ENCODE measurements at regions not wholly inside any gene's neighbourhood (a gene's known extent, or its start where the extent isn't known, plus 50 kb on each side); places are given as distances from the start of the nearest gene placed in this dataset.

DNA sequence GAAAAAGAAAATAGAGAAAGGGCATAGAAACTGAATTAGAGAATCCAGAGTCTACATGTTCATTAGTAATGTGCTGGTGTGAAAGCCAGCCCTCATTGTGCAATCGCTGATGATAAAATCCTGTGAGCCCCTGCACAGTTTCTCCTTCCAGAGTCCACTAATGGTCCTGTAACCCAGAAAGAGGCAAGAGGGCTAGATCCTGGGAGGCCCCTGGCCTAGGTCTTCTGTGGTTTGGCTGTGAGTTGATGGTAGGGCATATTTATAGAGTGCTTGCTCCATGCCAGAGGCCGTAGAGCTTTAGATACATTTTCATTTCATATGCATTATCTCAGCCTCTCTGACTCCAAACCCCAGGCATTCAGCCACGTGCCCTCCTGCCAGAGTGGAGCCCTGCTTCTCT is 94.9 kb upstream of the MTHFD1L start:
- Histone ChIP-seq H3K27ac (no peak overlapping the region), H3K4me1 (ENCODE audit: low read depth, poor library complexity, severe bottlenecking) (no peaks in the 10 kb centered on the region), H3K27me3 (ENCODE audit: insufficient read depth, low read depth) (no peaks in the 10 kb centered on the region), H3K79me2 (ENCODE audit: insufficient read depth, low read depth) (no peaks in the 10 kb centered on the region), H3K9ac (no peak overlapping the region), H4K20me1 (ENCODE audit: insufficient read depth) (no peaks in the 10 kb centered on the region), H2AFZ (ENCODE audit: low read depth) (no peak overlapping the region), H3K4me3 (IDR thresholded peaks at IDR 0.05; ENCODE audit: insufficient read depth, low read depth, low read length) (no peak overlapping the region), H3K36me3 (ENCODE audit: insufficient read depth) (no peaks in the 10 kb centered on the region), H3K4me2 (no peak overlapping the region)
- TF ChIP-seq, protein P1, sequence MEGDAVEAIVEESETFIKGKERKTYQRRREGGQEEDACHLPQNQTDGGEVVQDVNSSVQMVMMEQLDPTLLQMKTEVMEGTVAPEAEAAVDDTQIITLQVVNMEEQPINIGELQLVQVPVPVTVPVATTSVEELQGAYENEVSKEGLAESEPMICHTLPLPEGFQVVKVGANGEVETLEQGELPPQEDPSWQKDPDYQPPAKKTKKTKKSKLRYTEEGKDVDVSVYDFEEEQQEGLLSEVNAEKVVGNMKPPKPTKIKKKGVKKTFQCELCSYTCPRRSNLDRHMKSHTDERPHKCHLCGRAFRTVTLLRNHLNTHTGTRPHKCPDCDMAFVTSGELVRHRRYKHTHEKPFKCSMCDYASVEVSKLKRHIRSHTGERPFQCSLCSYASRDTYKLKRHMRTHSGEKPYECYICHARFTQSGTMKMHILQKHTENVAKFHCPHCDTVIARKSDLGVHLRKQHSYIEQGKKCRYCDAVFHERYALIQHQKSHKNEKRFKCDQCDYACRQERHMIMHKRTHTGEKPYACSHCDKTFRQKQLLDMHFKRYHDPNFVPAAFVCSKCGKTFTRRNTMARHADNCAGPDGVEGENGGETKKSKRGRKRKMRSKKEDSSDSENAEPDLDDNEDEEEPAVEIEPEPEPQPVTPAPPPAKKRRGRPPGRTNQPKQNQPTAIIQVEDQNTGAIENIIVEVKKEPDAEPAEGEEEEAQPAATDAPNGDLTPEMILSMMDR (conservative IDR thresholded peaks at IDR 0.05; ENCODE audit: low read depth, low read length) = no peak

DNA sequence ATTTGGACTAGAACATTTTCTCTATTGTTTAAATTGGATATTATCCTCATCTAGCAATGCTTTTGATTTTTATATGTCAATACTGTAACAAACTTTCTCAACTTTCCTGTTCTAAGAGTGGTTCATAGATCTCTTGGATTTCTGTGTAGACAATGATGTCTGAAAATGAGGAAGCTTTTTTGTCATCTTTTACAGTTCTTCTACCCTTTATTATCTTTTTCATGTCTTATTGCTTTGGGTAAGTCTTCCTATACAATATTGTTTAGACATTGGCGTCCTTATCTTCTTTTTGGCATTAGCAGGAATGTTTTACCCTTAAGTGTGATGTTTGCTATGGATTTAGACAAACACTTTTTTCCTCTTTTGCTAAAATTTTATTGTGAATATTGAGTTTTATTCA is 91.5 kb upstream of the MTHFD1L start:
- H3K27me3 ChIP-seq (ENCODE audit: insufficient read depth, low read depth) = no peaks in the 10 kb centered on the region

DNA sequence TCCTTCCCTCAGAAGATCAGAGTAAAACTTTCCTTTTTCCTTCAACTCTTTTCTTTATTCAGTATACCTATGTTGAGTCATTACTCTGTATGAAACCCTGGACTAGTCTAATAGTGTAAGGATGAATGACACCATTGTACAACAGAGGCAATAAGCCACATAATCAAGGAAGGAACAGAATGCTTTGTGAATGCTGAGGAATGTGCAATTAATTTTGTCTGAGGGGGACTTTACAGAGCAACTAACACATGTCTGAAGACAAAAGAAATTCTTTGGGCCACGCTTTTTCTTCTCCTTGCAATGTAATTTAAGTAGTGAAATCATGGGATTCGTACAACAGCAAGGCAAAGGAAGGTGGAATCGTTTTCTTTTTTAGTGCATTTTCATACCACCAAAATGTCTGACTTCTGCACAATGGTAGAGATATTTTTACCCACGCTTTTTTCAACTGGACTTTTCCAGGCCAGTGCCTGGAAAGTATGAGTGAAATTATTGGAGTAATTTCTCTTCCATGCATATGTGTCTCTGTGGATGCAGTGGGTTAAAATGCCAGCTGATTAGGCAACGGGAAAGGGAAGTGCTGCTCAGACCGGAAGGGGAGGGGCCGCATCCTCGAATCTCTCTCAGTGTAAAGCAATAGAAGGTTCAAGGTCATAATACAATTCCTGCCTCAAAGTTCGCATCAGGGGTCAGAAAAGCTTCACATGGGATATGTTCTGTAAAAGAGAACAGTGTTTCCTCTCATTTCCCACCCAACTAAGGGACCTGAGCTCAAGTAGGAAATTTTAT is 89.9 kb upstream of the MTHFD1L start:
- Histone ChIP-seq H2AFZ (ENCODE audit: low read depth) (no peak overlapping the region), H3K79me2 (ENCODE audit: insufficient read depth, low read depth) (no peaks in the 10 kb centered on the region), H3K27me3 (ENCODE audit: insufficient read depth, low read depth) (no peaks in the 10 kb centered on the region), H3K27ac (no peak overlapping the region), H3K4me2 (no peak overlapping the region), H3K36me3 (ENCODE audit: insufficient read depth) (no peaks in the 10 kb centered on the region), H3K9ac (no peak overlapping the region), H3K4me1 (ENCODE audit: low read depth, poor library complexity, severe bottlenecking) (no peaks in the 10 kb centered on the region), H3K4me3 (IDR thresholded peaks at IDR 0.05; ENCODE audit: insufficient read depth, low read depth, low read length) (no peak overlapping the region), H4K20me1 (ENCODE audit: insufficient read depth) (no peaks in the 10 kb centered on the region)
- TF ChIP-seq, protein P1 (conservative IDR thresholded peaks at IDR 0.05; ENCODE audit: low read depth, low read length) = no peak

More for the DNA sequence above, 91.5 kb upstream of the MTHFD1L start:
- H3K4me1 ChIP-seq (ENCODE audit: low read depth, poor library complexity, severe bottlenecking) = no peaks in the 10 kb centered on the region
- no peak overlapping the region for H3K9ac ChIP-seq
- TF ChIP-seq, protein P1 (conservative IDR thresholded peaks at IDR 0.05; ENCODE audit: low read depth, low read length) = no peak
- no peaks in the 10 kb centered on the region for H3K79me2 ChIP-seq (ENCODE audit: insufficient read depth, low read depth)
- H3K36me3 ChIP-seq (ENCODE audit: insufficient read depth) = no peaks in the 10 kb centered on the region
- no peak overlapping the region for H2AFZ ChIP-seq (ENCODE audit: low read depth)
- no peaks in the 10 kb centered on the region for H4K20me1 ChIP-seq (ENCODE audit: insufficient read depth)
- no peak overlapping the region for H3K4me2 ChIP-seq
- no peak overlapping the region for H3K27ac ChIP-seq
- H3K4me3 ChIP-seq (IDR thresholded peaks at IDR 0.05; ENCODE audit: insufficient read depth, low read depth, low read length) = no peak overlapping the region

DNA sequence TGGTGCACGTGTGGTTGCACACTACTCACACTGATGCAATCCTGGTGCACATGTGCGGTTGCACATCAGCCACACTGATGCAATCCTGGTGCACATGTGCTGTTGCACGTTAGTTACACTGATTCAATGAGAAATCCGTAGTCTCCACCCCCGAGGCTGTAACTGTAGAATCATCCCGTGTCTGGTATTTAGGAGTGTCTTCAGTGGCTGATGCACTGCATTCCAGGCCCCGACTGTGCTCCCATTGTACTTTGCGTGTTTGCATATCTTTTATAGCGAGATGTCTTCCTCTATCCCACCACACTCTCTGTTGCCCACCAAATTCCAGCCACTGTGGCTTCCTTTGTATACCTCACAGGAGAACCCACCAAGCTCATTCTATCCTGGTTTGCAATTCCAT is 87.8 kb upstream of the MTHFD1L start:
- no peaks in the 10 kb centered on the region for H3K4me1 ChIP-seq (ENCODE audit: low read depth, poor library complexity, severe bottlenecking)
- H3K27ac ChIP-seq = no peak overlapping the region
- H3K36me3 ChIP-seq (ENCODE audit: insufficient read depth) = no peaks in the 10 kb centered on the region

More for the DNA sequence above, 87.8 kb upstream of the MTHFD1L start:
- Histone ChIP-seq H3K4me2 (no peak overlapping the region), H3K27me3 (ENCODE audit: insufficient read depth, low read depth) (no peaks in the 10 kb centered on the region), H2AFZ (ENCODE audit: low read depth) (no peak overlapping the region), H3K9ac (no peak overlapping the region), H4K20me1 (ENCODE audit: insufficient read depth) (no peaks in the 10 kb centered on the region), H3K4me3 (IDR thresholded peaks at IDR 0.05; ENCODE audit: insufficient read depth, low read depth, low read length) (no peak overlapping the region), H3K79me2 (ENCODE audit: insufficient read depth, low read depth) (no peaks in the 10 kb centered on the region)
- TF ChIP-seq, protein P1 (conservative IDR thresholded peaks at IDR 0.05; ENCODE audit: low read depth, low read length) = no peak

Measured in KMS-11 (cell line).